HG03354 (cell line): ENCODE measurements at regions not wholly inside any gene's neighbourhood (a gene's known extent, or its start where the extent isn't known, plus 50 kb on each side); places are given as distances from the start of the nearest gene placed in this dataset.

ENCODE experiments used
- ATAC-seq: cut with Tn5 transposase; IDR thresholded peaks from one replicate; pipeline ENCODE4 v1.9.1; 2021; ENCODE audit warnings: mild to moderate bottlenecking; ENCODE audit not compliant: unreplicated experiment, poor library complexity, severe bottlenecking

GRCh38 chr10:128534686-128535085 lies 408.5 kb upstream of the MKI67 start:
- ATAC-seq = no peak

DNA sequence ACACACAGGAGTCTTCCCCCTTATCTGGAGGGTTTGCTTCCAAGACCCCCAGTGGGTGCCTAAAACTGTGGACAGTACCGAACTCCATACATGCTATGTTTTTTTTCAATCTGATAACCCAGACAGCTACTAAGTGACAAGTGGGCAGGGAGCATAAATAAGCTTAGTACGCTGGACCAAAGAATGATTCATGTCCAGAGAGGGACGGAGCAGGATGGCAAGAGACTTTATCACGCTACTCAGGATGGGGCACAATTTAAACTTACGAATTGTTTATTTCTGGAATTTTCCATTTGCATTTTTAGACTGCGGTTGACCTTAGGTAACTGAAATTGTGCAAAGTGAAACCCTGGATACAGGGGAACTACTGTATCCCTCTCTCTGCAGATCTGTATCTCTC lies 410.0 kb upstream of the MKI67 start:
- no peak for ATAC-seq

DNA sequence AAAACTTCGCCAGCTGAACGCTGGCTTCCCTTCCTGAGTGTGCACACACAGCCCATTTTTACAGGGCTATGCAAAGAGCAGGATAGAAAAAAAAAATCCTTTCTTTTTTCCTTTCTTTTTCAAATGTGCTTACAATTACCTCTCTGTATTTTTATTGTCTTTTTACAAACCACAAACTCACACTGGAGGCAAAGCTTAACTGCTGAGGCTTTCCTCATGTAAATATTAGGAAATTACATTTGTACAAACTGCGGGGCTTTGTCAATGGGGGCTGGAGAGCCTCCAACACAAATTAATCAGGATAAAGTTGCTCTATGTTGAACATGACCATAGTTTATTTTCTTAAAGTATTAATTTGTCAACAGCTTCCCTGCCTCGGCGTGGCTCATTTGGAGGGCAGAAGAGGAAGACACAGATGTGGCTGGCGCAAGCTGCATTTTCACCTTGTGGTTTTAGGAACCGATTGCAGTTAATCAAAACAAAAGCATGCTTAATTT lies 411.7 kb upstream of the MKI67 start:
- no peak for ATAC-seq

GRCh38 chr10:128538671-128539070 lies 412.4 kb upstream of the MKI67 start:
- no peak for ATAC-seq

- ATAC-seq = no peak
Observed at GRCh38 chr10:128539510-128540127, 413.4 kb upstream of the MKI67 start.

- ATAC-seq = no peak
Observed at GRCh38 chr10:128540128-128540762, 414.0 kb upstream of the MKI67 start.

DNA sequence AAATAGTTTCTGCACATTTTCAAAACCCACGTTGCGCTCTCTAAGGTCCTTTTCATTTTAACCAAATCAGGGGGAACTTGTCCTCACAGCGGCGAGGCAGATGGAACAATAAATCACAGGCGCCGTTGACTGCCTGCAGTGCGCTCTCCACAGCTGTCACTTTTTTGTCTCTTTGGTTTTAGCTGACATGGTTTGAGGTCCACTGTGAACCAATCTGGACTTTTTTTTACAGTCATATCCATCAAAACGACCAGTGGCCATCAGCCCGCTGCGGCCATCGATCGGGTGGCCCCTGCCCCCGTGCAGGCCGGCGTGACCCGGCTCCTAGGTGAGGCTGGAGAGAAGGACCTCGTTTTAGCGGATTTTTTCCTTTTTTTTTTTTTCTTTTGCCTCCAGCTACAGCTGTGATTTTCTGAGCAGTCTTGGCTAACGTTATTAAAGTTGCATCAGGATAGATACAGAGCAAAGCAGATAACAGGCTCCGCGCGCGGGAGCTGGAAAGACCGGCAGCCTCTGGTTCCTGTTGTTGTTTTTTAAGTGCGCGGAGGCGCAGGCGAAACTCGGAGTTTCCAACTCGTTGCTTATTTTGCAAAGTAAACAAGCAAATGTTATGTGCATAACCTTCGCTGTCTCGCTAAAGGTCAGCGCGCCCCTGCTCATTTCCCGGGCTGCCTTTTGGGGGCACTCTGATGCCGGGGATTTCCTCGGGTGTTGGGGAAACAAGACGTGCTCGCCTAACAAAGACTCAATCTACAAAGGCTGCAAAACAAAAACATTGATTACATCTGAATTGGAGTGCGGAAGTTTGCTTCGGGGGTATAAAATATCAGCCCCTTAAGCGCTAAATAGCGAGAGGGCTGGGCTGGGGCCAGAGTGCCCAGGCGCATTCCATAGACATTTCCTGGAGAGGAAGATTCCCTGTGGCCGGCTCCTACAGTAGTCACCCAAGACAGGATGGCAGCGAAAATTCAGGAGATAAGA lies 414.8 kb upstream of the MKI67 start:
- no peak for ATAC-seq

GRCh38 chr10:128541926-128542475 lies 415.8 kb upstream of the MKI67 start:
- ATAC-seq = no peak

DNA sequence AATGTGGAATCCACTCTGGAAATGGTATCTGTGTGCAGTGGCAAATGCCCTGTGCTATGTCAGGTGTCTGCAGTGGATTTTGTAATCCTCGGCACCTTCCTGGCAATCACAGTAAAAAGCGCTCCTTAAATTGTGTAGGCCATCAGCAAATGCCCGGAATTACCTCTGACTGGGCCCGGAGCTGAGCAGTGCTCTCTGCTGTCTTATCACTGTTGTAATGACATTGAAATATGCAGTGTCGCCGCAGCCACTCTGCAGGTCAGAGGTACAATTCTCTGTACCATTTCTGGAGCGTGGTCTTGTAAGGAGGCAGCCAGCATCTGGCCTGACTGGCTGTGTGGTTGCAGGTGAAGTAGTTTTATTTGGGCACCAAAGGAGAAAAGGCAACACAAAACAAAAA lies 416.4 kb upstream of the MKI67 start:
- no peak for ATAC-seq

- ATAC-seq = no peak
Observed at GRCh38 chr10:128543151-128543550, 416.9 kb upstream of the MKI67 start.

GRCh38 chr10:128545216-128545615 lies 419.0 kb upstream of the MKI67 start:
- no peak for ATAC-seq

DNA sequence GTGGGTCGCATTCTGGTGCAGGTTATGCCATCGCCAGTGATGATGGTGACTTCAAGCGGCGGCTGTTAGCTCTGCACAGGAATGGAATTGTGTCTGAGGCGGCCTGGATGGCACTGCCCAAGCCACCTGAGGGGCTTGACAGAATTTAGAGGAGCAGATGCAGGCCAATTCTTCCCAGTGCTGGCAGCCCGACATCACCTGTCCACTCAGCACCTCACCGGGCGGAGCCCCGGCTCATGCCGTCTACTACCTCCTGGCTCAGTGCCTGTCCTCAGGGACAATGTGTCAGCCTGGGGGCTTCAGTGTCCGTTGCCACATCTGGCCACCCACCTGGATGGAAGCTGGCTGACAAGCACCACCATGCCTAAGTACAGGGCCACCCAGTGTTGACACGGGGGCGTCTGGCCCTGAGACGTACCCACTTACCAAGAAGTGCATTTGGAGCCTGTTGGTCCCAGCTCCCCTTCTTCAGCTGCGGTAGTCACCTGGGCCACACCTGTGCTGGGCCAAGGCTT lies 420.5 kb upstream of the MKI67 start:
- no peak for ATAC-seq

- ATAC-seq = no peak
Observed at GRCh38 chr10:128549101-128549608, 422.9 kb upstream of the MKI67 start.

DNA sequence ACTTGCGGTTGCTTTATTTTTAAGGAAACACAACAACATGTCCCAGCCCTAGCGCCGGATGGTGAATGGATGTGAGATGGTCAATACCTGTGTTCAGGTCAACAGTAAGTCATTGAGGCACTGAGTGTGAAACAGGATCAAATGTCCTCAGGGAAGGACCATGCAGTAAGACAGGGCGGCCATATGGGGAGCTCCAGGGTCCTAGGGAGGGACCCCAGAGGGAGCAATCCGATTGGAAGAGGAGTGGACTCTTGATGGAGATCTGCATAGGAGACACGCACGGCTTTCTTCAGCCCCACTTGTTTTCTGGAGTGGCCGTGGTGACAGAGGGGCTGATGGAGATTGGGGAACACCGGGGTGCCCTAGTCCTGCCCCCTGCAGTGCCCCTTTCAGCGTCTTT lies 423.8 kb upstream of the MKI67 start:
- ATAC-seq = no peak

- no peak for ATAC-seq
Observed at GRCh38 chr10:128551475-128551874, 425.3 kb upstream of the MKI67 start.

- no peak for ATAC-seq
Observed at GRCh38 chr10:128553755-128554154, 427.5 kb upstream of the MKI67 start.

DNA sequence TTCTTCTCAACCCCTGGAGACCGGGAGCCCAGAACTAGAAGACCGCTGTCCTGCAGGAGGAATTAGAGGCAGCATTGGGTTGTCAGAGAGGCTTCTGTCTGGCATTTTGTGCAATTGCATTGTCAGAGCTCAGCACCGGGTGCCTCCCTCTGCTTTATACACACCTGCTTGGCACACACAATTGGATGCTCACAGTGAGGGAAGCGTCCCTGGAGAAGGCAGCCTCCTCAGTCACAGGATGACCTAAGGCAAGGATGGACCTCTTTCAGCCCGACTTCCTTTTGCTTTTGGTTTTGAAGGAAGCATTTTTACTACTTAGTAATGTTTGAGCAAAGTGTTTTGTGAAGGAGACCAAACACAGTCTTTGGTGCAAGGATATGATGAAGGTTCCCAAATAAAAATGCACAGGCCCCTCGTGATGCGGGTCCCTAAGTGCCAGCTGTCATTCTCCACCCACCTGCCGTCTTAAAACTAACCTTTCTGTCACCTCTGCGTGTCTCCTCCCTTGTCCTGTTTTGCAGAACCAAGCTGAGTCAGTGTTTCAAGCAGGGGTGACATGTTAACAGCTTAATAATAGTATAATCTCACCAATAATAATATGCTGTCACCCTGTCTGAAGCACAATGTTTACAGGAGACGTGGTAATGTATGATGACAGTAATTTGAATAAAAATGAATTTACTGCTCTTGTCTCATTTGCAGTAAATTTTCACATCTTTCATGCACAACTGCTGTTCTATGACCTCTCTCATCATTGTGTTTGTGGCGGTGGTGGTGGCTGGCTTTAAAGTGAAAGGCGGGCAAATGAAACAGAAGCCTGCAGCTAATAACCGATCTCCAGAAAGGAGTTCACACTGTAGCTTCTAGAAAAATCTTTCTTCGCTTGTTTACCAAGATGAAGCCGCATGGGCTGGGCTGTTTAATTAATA lies 430.2 kb upstream of the MKI67 start:
- ATAC-seq = no peak

- no peak for ATAC-seq
Observed at GRCh38 chr10:128557149-128557710, 431.0 kb upstream of the MKI67 start.
